ENCODE measurements at regions not wholly inside any gene's neighbourhood (a gene's known extent, or its start where the extent isn't known, plus 50 kb on each side); places are given as distances from the start of the nearest gene placed in this dataset.

- H3K36me3 ChIP-seq (ENCODE audit: low read depth) = no peaks in the 10 kb centered on the region
- H3K4me3 ChIP-seq = 0 out of 2 replicates have a peak overlapping the region, but pooled peaks have one; percentile 3
- H3K27me3 ChIP-seq (replicated peaks; ENCODE audit: insufficient read depth) = no peaks in the 10 kb centered on the region
- H3K9me2 ChIP-seq (ENCODE audit: insufficient read depth) = no peaks in the 10 kb centered on the region
- peaks cover 24% of the 10 kb centered on the region; the same call in 1 of the 2 replicates for H3F3A ChIP-seq (ENCODE audit: insufficient read depth)
- H3K9me3 ChIP-seq (ENCODE audit: low read depth) = no peaks in the 10 kb centered on the region
- peaks cover 19% of the 10 kb centered on the region for H3K4me1 ChIP-seq (ENCODE audit: insufficient read depth)
- in situ Hi-C loops (cut with MboI) = loop anchor here (25.0 kb wide), 1 partner anchor 372 kb away; no protein-coding TSS in a partner anchor
- no peaks in the 10 kb centered on the region for H3K79me2 ChIP-seq (ENCODE audit: insufficient read depth)
- no peaks in the 10 kb centered on the region for H4K20me1 ChIP-seq (ENCODE audit: insufficient read depth)
- WGBS, 2 experiments (ENCODE audit: low coverage in 1 of 2, low lambda C conversion rate in 2 of 2, missing lambda C conversion rate in 2 of 2) = 24 to 25% methylated on average over 8 of the region's 8 CpGs
- peak overlapping the region; percentile 89 for H3K27ac ChIP-seq
- TF ChIP-seq EZH2phosphoT487 (IDR thresholded peaks at IDR 0.05; ENCODE audit: insufficient read depth, low read depth) (0 out of 2 replicates have a peak, but pooled peaks have one; percentile 35), EZH2 (IDR thresholded peaks at IDR 0.05; ENCODE audit: insufficient read depth, poor library complexity, severe bottlenecking) (no peak)
- peak overlapping the region; percentile 66 for H2AFZ ChIP-seq
- peak overlapping the region; percentile 52 for H3K4me2 ChIP-seq (ENCODE audit: unreplicated experiment)
- H3K9ac ChIP-seq = peak overlapping the region; percentile 63
- DNase-seq = peak; percentile 80
Observed at GRCh38 chr4:128558896-128559679, 250.4 kb upstream of the JADE1 start.

GRCh38 chr4:128556756-128557155 lies 252.7 kb upstream of the JADE1 start:
- Histone ChIP-seq H3K9me2 (ENCODE audit: insufficient read depth) (no peaks in the 10 kb centered on the region), H2AFZ (no peak overlapping the region), H3K79me2 (ENCODE audit: insufficient read depth) (no peaks in the 10 kb centered on the region), H3K27me3 (replicated peaks; ENCODE audit: insufficient read depth) (no peaks in the 10 kb centered on the region), H3K27ac (no peak overlapping the region), H3K9ac (no peak overlapping the region), H3K4me2 (ENCODE audit: unreplicated experiment) (no peak overlapping the region), H3K36me3 (ENCODE audit: low read depth) (no peaks in the 10 kb centered on the region), H3F3A (ENCODE audit: insufficient read depth) (peaks cover 42% of the 10 kb centered on the region; the same call in 1 of the 2 replicates), H4K20me1 (ENCODE audit: insufficient read depth) (no peaks in the 10 kb centered on the region), H3K9me3 (ENCODE audit: low read depth) (no peaks in the 10 kb centered on the region), H3K4me3 (no peak overlapping the region), H3K4me1 (ENCODE audit: insufficient read depth) (peaks cover 33% of the 10 kb centered on the region)
- DNase-seq = no peak
- in situ Hi-C loops (cut with MboI) = loop anchor here (25.0 kb wide), 1 partner anchor 369 kb away; no protein-coding TSS in a partner anchor
- TF ChIP-seq EZH2phosphoT487 (IDR thresholded peaks at IDR 0.05; ENCODE audit: insufficient read depth, low read depth) (no peak), EZH2 (IDR thresholded peaks at IDR 0.05; ENCODE audit: insufficient read depth, poor library complexity, severe bottlenecking) (no peak)
- 89 to 92% methylated on average over 3 of the region's 3 CpGs for WGBS, 2 experiments (ENCODE audit: low coverage in 1 of 2, low lambda C conversion rate in 2 of 2, missing lambda C conversion rate in 2 of 2)

- Histone ChIP-seq H3K4me1 (ENCODE audit: insufficient read depth) (peaks cover 24% of the 10 kb centered on the region), H3K9ac (peak overlapping the region; percentile 87), H3K36me3 (ENCODE audit: low read depth) (no peaks in the 10 kb centered on the region), H3K4me2 (ENCODE audit: unreplicated experiment) (peak overlapping the region; percentile 88), H3K27ac (peak overlapping the region; percentile 83), H3K4me3 (peak overlapping the region; percentile 74), H4K20me1 (ENCODE audit: insufficient read depth) (no peaks in the 10 kb centered on the region), H3K27me3 (replicated peaks; ENCODE audit: insufficient read depth) (no peaks in the 10 kb centered on the region), H3F3A (ENCODE audit: insufficient read depth) (peaks cover 26% of the 10 kb centered on the region; the same call in 1 of the 2 replicates), H2AFZ (peak overlapping the region; percentile 81), H3K9me3 (ENCODE audit: low read depth) (no peaks in the 10 kb centered on the region), H3K79me2 (ENCODE audit: insufficient read depth) (no peaks in the 10 kb centered on the region), H3K9me2 (ENCODE audit: insufficient read depth) (no peaks in the 10 kb centered on the region)
- DNase-seq = no peak
- in situ Hi-C loops (cut with MboI) = loop anchor here (25.0 kb wide), 1 partner anchor 367 kb away; no protein-coding TSS in a partner anchor
- 13 to 22% methylated on average over 5 of the region's 5 CpGs for WGBS, 2 experiments (ENCODE audit: low coverage in 1 of 2, low lambda C conversion rate in 2 of 2, missing lambda C conversion rate in 2 of 2)
- no peak for TF ChIP-seq EZH2phosphoT487 (IDR thresholded peaks at IDR 0.05; ENCODE audit: insufficient read depth, low read depth)
- no peak for TF ChIP-seq EZH2 (IDR thresholded peaks at IDR 0.05; ENCODE audit: insufficient read depth, poor library complexity, severe bottlenecking)
Observed at GRCh38 chr4:128553686-128554515, 255.6 kb upstream of the JADE1 start.

GRCh38 chr4:128552586-128552907 lies 257.0 kb upstream of the JADE1 start:
- Histone ChIP-seq H3K9me2 (ENCODE audit: insufficient read depth) (no peaks in the 10 kb centered on the region), H3K4me1 (ENCODE audit: insufficient read depth) (peaks cover 17% of the 10 kb centered on the region), H3K27ac (peak overlapping the region; percentile 83), H3K4me3 (peak overlapping the region; percentile 74), H3K27me3 (replicated peaks; ENCODE audit: insufficient read depth) (no peaks in the 10 kb centered on the region), H3K9me3 (ENCODE audit: low read depth) (no peaks in the 10 kb centered on the region), H3K36me3 (ENCODE audit: low read depth) (no peaks in the 10 kb centered on the region), H2AFZ (0 out of 2 replicates have a peak overlapping the region, but pooled peaks have one; percentile 81), H3F3A (ENCODE audit: insufficient read depth) (peaks cover 21% of the 10 kb centered on the region; the same call in 1 of the 2 replicates), H3K79me2 (ENCODE audit: insufficient read depth) (no peaks in the 10 kb centered on the region), H3K9ac (peak overlapping the region; percentile 87), H3K4me2 (ENCODE audit: unreplicated experiment) (peak overlapping the region; percentile 88), H4K20me1 (ENCODE audit: insufficient read depth) (no peaks in the 10 kb centered on the region)
- WGBS, 2 experiments (ENCODE audit: low coverage in 1 of 2, low lambda C conversion rate in 2 of 2, missing lambda C conversion rate in 2 of 2) = 85 to 87% methylated on average over 4 of the region's 4 CpGs
- TF ChIP-seq EZH2phosphoT487 (IDR thresholded peaks at IDR 0.05; ENCODE audit: insufficient read depth, low read depth) = no peak
- no peak for TF ChIP-seq EZH2 (IDR thresholded peaks at IDR 0.05; ENCODE audit: insufficient read depth, poor library complexity, severe bottlenecking)
- in situ Hi-C loops (cut with MboI) = loop anchor here (25.0 kb wide), 1 partner anchor 365 kb away; no protein-coding TSS in a partner anchor
- DNase-seq = no peak

Measured in GM23248 (cell line).